IPS-NIHi11 (cell line): ENCODE measurements at regions not wholly inside any gene's neighbourhood (a gene's known extent, or its start where the extent isn't known, plus 50 kb on each side); places are given as distances from the start of the nearest gene placed in this dataset.
"Not testable (repeated sequence)": the region's sequence is repeated elsewhere in the genome, so short reads cannot be mapped to it uniquely, and the experiment has no call there.

ENCODE experiments used
- DNase-seq: peaks from one replicate; pipeline ENCODE4 v3.0.0; 2012; ENCODE audit warnings: mixed read lengths, low spot score

DNA sequence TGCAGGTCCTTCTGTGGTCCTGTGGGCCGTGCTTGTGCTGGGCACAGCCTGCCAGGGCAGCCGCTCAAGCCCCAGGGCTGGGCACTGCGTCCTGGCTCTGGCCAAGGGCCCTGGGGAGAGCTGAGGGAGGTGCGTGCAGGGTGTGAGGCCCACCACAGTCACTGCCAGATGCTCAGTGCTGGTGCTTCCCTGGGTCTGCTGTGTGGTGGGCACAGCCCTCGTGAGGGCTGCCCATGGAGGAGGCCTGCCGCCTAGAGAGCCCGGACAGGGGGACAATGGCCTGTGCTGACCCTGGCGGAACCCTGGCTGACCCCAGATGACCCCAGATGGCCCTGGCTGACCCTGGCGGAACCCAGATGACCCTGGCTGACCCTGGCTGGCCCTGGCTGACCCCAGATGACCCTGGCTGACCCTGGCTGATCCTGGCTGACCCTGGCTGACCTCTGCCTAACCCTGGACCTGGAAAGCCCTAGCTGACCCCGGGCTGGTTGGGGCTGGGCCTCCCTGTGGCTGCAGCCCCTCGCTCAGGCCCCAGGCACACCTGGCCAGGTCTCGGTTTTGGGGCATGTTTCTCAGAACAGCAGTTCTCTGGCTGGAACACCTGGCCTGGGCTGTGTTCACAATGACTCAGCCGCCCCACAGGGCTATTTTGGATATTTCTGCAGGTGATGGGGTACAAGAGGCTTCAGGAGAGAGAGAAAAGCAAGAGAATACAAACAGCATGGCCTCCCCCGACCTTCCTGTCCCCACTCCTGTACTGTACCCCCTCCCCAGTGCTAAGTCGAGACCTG lies 55.4 kb downstream of the TMEM121 start:
- DNase-seq = no peak

DNA sequence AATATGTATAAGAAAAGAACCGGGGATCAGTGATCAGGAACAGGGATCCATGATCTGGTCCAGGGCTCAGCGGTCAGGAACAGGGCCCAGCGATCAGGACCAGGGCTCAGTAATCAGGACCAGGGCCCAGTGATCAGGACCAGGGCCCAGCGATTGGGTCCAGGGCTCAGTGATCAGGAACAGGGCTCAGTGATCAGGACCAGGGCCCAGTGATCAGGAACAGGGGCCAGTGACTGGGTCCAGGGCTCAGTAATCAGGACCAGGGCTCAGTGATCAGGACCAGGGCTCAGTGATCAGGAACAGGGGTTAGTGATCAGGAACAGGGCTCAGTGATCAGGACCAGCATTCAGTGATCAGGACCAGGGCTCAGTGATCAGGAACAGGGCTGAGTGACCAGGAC lies 56.3 kb downstream of the TMEM121 start:
- DNase-seq = no peak

DNA sequence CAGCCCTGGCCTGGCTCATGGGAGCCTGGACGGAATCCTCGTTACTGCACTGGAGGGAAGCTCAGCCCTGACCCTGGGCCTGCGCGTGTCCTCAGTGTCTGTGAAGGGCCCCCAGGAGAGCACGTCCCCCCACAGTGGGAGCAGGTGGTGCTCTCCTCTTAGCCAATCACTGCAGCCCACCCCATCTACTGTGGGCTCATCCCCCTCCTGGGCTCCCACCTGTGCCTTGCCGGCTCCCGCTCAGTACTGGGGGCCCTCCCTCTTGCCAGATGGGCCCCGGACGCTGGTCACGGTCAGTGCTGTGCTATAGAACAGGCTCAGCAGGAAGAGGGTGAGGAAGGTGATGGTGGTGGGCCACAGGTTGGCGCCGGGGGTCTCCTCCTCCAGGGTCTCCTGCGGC lies 57.5 kb downstream of the TMEM121 start:
- DNase-seq = not testable (repeated sequence)

DNA sequence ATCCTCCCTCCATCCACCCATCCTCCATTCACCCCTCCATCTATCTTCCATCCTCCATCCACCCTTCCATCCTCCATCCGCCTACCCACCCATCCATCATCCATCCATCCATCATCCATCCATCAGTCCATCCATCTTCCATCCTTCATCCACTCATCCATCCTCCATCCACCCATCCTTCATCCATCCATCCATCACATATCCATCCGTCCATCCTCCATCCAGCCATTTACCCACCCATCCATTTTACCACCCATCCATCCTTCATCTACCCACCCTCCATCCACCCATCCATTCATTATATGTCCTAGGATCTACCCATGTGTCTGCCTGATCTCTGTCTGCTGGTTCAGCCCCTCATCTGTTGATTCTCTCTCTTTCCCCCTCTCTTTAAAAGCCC lies 58.9 kb downstream of the TMEM121 start:
- DNase-seq = not testable (repeated sequence)

DNA sequence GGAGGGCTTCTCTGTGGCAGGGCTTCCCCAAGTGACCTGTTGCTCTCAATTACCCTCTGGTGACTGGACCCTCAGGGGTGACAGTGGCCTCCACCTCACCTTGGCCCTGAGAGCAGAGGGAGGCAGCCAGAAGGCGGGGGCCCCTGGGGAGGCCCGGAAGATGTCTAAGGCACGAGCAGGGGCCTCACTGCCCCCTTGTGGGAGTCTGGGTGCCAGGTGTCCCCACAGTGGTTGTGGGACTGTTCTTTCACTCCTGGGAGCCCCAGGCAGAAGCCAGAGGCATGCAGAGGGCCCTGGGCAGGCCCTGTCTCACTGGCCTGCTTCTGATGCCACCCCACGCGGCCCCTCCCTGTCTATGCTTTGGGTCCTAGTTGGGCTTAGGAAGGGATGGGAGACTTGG lies 59.3 kb downstream of the TMEM121 start:
- DNase-seq = not testable (repeated sequence)

DNA sequence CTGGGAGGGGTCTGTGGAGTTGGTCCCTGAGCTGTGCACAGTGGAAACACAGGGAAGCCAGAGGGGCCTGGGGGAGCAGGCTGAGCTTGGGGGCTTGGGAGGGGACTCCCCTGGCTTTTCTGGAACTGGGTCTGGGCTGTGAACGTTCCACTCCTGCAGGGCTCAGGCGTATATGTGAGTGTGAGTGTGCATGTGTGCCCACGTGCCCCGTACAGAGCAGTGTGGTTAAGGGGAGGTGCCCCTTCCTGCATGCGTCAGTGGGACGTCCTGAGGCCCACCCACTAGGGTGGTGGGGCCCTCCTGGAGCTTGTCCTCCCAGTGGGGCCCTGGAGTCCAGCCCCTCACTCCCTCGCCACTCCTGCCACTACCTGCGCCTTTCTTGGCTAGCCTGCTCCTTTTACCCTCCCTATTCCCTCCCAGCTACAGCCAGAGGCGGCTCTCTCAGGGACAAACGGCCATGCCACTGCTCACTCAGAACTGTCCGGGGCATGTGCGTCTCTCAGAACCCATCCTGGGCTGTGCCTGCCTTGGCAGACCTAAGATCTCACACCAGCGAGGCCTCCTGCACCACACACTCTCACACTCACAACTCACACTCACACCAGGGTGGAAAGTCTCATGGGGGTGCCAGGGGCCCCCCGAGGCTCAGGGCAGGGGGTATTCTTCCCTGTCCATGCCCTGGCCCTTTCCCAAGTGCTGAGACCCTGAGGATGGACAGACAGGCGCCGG lies 59.9 kb downstream of the TMEM121 start:
- DNase-seq = not testable (repeated sequence)

DNA sequence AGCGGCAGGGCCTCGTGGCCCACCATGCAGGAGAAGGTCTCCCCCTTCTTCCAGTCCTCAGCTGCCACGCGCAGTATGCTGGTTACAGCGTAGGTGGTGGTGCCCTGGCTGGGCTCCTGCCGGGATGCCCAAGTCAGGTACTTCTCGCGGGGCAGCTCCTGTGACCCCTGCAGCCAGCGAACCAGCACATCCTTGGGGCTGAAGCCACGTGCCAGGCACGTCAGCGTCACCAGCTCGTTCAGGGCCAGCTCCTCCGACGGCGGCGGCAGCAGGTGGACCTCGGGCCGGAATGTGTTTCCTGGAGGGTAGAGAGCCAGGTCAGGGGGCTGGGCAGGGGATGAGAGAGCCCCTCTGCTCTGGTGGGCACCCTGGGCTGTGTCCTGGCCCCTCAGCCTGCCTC lies 60.7 kb downstream of the TMEM121 start:
- not testable (repeated sequence) for DNase-seq

DNA sequence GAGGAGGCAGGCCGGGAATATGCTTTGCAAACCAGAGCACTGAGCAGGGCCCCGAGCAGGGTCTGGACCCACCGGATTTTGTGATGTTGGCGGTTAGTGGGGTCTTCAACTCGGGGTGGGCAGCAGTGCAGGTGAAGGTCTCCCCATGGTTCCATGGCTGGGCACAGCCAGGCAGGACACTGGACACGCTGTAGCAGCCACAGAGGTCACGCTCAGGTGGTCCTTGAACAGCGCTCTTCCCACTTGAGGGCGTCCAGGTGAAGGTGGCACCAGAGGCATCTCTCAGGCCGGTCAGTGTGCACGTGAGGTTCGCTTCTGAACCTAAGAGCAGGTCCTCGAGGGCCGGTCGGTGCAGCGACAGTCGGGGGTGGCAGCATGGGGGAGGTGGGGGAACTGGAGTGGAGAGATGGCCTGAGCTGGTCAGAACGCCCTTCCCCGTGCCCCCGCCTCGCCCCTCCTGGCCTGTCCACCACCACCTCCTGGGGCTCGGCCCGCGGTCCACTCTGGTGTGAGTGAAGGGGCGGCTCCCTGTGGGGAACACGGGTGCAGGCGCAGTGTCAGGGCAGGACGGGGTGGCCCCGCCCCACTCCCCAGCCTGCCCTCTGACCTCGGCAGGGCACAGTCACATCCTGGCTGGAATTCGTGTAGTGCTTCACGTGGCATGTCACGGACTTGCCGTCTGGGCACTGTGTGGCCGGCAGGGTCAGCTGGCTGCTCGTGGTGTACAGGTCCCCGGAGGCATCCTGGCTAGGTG lies 61.3 kb downstream of the TMEM121 start:
- not testable (repeated sequence) for DNase-seq

DNA sequence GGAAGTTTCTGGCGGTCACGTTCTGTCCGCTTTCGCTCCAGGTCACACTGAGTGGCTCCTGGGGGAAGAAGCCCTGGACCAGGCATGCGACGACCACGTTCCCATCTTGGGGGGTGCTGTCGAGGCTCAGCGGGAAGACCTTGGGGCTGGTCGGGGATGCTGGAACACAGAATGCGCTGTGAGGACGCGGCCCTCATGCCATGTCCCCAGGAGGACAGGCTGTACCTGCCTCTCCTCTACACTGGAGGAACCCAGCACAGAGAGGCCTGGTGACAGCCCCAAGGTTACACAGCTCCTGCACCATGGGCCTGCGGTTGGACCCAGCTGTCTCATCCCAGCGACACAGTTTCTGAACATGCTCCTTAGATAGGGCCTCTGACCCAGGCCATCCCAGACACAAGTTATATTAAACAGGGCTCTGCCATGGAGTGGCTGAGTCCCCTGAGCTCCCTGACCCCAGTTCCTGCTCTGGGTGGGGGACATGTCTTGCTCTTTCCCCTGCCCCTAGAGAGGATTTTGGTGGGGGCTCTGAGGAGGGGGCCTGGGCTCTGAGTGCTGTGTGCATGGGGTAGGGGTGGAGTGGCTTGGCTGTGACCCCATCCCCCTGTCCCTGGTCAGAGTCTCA lies 62.0 kb downstream of the TMEM121 start:
- DNase-seq = no peak

DNA sequence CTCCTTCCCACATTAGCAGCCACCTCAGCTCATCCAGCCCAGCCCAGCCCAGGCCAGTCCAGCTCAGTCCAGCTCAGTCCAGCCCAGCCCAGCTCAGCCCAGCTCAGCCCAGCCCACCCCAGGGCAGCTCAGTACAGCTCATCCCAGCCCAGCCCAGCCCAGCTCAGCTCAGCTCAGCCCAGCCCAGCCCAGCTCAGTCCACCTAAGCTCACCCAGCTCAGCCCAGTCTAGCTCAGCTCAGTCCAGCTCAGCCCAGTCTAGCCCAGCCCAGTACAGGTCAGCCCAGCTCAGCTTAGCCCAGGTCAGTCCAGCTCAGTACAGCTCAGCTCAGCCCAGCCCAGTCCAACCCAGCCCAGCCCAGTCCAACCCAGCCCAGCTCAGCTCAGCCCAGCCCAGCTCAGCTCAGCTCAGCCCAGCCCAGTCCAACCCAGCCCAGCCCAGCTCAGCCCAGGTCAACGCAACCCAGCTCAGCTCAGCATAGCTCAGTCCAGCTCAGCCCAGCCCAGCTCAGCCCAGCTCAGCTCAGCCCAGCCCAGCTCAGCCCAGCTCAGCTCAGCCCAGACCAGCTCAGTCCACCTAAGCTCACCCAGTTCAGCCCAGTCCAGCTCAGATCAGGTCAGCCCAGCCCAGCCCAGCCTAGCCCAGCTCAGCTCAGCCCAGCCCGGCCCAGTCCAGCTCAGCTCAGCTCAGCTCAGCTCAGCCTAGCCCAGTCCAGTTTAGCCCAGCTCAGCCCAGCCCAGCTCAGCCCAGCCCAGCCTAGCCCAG lies 63.0 kb downstream of the TMEM121 start:
- DNase-seq = no peak

DNA sequence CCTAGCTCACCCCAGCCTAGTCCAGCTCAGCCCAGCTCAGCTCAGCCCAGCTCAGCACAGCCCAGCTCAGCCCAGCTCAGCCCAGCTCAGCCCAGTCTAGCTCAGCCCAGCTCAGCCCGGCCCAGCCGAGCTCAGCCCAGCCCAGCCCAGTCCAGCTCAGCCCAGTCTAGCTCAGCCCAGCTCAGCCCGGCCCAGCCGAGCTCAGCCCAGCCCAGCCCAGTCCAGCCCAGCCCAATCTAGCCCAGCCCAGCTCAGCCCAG lies 63.5 kb downstream of the TMEM121 start:
- not testable (repeated sequence) for DNase-seq

DNA sequence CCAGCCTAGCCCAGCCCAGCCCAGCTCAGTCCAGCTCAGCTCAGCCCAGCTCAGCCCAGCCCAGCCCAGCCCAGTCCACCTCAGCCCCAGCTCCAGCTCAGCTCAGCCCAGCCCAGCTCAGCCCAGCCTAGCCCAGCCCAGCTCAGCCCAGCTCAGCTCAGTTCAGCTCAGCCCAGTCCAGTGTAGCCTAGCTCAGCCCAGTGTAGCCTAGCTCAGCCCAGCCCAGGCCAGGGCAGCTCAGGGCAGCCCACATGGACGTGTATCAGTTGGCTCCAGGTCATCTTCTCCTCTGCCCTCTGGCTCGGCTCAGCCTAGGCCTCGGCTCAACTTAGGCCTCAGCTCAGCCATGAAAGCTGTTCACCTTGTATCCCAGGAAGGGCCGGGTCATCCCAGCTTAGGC lies 64.7 kb downstream of the TMEM121 start:
- DNase-seq = no peak

DNA sequence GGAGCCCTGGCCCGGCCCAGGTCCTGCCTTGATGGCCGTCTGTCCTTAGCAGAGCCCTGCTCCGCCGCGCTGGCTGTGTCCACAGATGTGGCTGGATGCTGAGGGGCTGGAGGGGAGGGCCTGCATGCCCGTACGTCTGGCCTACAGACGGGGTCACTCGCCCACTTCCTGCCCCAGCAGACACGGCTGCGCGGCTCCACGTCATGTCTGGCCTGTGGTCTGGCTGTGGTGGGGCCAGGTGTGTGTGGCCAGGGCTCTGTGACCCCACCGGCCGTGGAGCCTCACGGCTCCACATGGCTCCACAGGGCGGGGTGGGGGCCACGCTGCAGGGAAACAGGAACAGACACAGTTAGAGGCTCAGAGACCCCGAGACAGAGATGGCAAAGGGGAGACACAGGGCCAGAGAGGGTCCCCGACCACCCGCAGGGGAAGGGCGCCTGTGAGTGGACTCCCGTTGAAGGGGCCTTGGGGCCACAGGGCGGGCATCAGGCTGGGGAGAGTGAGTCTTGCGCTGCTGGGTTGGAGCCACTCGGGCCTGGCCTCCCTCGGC lies 65.5 kb downstream of the TMEM121 start:
- not testable (repeated sequence) for DNase-seq

DNA sequence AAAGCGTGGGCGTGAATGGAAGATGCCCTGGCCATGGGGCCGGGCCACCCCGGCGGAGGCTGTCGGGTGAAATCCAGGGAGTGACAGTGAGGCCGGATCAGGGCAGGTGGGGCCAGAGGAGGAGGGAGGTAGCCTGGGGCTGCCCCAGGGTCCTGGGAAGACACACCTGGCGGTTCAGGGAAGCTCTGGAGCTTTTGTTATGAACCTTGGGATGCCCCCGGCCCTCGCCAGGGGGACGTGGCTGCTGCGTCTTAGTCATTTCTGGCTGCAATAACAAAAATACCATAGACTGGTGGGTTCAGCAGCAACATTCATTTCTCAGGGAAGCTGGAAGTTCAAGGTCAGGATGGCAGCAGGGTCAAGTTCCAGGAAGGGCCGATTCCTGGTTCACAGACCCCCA lies 66.3 kb downstream of the TMEM121 start:
- DNase-seq = not testable (repeated sequence)

DNA sequence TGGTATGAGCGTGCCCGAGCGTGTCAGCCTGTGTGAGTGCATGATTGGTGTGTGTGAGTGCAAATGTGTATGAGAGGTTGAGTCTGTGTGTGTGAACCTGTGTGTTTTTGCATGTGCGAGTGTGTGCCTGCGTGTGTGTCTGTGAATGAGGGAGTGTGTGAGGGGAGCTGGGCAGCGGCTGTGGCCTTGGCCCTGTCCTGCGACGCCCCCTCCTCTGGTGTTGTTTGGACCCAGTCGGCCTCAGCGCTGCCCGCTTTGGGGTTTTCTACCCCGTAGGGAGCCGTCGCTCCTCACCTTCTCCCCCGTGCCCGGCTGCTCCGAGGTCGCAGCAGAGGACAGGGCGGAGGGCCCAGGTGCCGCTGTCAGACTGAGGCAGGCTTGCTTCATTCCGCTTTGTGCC lies 69.0 kb downstream of the TMEM121 start:
- DNase-seq = not testable (repeated sequence)

DNA sequence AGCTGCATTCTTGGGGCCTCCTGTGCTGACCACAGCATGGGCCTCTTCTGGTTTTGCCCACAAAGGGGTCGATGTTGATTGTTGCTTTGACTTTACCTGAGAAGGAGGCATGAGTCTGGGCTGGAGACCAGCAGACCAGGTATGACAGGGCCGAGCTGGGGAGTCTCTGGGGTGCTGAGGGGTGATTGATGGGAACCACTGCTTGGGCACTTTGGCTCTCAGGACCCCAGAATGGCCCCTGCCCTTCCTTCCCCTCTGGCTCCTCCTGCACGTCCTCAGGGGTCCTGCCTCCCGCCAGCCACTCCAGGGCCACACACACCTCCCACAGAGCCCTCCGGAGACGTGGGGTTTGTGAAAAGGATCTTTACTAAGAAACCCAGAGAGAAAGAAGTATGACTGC lies 70.0 kb downstream of the TMEM121 start:
- not testable (repeated sequence) for DNase-seq

DNA sequence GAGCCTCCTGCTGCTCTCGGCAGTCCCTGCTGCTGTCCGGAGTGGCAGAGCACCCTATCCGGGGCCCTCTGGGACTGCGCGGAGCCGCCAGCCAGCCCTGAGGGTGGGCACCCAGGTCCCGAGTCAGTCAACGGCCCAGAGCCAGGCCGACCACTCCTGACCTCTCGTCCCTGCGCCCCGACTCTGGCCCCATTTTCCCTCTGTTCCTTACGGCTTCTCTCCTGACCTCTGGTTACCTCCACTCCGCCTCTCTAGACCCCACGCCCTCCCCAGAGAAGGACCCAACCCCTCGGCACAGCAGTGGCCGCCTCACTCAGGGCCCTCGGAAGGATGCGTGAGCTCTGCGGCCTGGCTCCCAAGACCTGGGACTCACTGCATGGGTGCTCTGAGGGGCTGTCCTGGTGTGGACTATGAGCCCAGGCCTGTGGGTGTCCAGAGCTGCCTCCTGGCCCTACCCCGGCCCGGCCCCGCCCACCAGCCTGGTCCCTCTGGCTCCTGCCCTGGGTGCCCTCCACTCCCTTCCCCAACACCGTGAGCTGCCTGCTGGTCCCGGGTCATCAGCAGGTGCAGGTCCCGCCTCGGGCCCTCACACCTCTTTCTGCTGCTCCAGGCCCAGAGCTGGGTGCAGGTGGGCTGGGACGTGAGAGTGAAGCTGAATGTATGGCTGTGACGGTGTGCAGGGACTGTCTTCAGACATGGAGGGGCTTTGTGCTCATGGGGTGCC lies 71.8 kb downstream of the TMEM121 start:
- DNase-seq = not testable (repeated sequence)

DNA sequence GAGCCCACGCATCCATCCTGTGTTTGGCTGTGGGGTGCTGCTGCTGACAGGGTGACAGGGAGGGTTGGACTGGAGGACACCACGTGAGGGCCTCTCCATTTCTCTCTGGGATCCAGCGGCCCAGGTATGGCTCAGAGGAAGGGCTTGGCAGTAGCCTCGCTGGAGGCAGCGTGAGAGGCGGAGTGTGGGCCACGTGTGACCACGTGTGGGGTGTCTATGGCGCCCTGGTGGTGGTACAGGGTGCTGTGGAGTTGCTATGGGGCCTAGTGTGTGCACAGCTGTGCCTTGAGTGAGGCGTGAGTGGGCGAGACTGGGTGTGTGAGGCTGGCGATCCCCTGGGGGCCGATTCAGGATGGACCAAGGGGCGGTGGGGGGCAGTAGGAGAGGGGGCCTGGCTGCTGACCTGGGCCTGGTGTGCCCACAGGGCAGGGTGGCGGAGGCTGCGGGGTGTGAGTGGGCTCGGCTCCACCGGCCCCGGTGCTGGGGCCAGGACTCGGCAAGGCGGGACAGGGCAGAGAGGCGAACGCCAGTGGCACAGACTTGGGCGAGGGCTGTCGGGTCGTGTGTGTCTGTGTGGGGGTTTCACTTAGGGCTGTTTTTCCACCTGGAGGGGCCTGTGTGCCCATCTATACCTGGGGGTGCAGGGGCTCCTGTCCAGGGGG lies 72.7 kb downstream of the TMEM121 start:
- DNase-seq = not testable (repeated sequence)

DNA sequence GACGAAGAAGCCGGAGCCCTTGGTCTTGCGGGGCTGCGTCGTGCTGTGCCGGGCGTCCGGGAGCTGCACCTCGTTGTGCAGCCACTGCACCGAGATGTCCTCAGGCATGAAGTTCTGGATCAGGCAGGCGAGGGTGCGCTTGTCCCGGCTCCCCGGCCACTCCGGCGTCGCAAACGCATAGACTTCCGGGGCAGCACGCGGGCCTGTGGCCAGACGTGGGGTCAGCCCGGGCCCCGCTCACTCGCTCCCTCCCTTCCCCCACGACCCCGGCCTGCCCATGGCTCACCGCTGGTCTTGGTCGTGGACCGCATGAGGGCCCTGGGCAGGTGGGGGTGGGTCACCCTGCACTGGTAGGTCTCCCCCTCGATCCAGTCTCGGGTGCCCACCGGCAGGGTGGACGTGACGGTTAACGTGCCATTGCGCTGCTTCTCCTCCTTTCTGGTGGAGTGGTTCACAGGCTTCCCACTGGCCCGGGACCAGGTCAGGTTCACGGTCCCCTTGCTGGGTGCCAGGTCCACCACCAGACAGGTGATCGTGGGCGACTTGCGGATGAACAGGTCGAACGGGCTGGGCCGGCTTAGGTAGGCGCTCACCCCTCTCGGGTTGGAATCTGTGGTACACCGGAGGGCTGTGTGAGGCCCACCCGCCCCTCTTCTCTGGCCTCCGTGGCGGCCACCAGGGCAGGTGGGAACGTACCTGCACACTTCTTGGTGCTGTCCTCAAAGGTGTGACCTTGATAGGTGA lies 74.0 kb downstream of the TMEM121 start:
- DNase-seq = not testable (repeated sequence)
